Glutamatergic neuron (in vitro differentiated cells): ENCODE measurements at regions not wholly inside any gene's neighbourhood (a gene's known extent, or its start where the extent isn't known, plus 50 kb on each side); places are given as distances from the start of the nearest gene placed in this dataset.

Experiments
- DNase-seq: peaks from one replicate; pipeline ENCODE4 v3.0.0; 2022
- H3K27ac Mint-ChIP-seq: one replicate; pipeline ENCODE4 v1.8.0; 2020; ENCODE audit warnings: mild to moderate bottlenecking, mixed read lengths, inconsistent platforms; ENCODE audit not compliant: unreplicated experiment
- H3K27me3 Mint-ChIP-seq: one replicate; pipeline ENCODE4 v1.8.0; 2020; ENCODE audit warnings: mild to moderate bottlenecking, moderate library complexity, mixed read lengths, inconsistent platforms; ENCODE audit not compliant: unreplicated experiment
- H3K36me3 Mint-ChIP-seq: one replicate; pipeline ENCODE4 v1.8.0; 2020; ENCODE audit warnings: mild to moderate bottlenecking, mixed read lengths, inconsistent platforms; ENCODE audit not compliant: unreplicated experiment
- H3K4me1 Mint-ChIP-seq: one replicate; pipeline ENCODE4 v1.8.0; 2020; ENCODE audit warnings: mild to moderate bottlenecking, low read depth, mixed read lengths, inconsistent platforms; ENCODE audit not compliant: unreplicated experiment
- H3K4me3 Mint-ChIP-seq: one replicate; pipeline ENCODE4 v1.8.0; 2020; ENCODE audit warnings: mild to moderate bottlenecking, mixed read lengths, inconsistent platforms; ENCODE audit not compliant: unreplicated experiment
- H3K9me3 Mint-ChIP-seq: one replicate; pipeline ENCODE4 v1.8.0; 2020; ENCODE audit warnings: mild to moderate bottlenecking, moderate library complexity, mixed read lengths, inconsistent platforms; ENCODE audit not compliant: unreplicated experiment
- CTCF ChIP-seq: fragments of 200-600 bp; sonication (generic); IDR thresholded peaks from one replicate; pipeline ENCODE4 v1.5.0; 2021; ENCODE audit not compliant: partially characterized antibody, unreplicated experiment

- Mint-ChIP-seq H3K4me1 (peaks cover 16% of the 10 kb centered on the region), H3K4me3 (no peak overlapping the region), H3K9me3 (no peaks in the 10 kb centered on the region), H3K27me3 (peaks cover 3% of the 10 kb centered on the region), H3K36me3 (peaks cover 4% of the 10 kb centered on the region), H3K27ac (no peak overlapping the region)
- no peak for DNase-seq
- TF ChIP-seq CTCF = no peak
These were observed 77.3 kb upstream of the FZD7 start for GRCh38 chr2:201956361-201956760.

GRCh38 chr2:201957091-201957490 is 76.6 kb upstream of the FZD7 start:
- Mint-ChIP-seq H3K9me3 (no peaks in the 10 kb centered on the region), H3K4me1 (peaks cover 18% of the 10 kb centered on the region), H3K27me3 (peaks cover 3% of the 10 kb centered on the region), H3K36me3 (peaks cover 4% of the 10 kb centered on the region), H3K27ac (no peak overlapping the region), H3K4me3 (no peak overlapping the region)
- TF ChIP-seq CTCF = no peak
- DNase-seq = no peak

GRCh38 chr2:201959198-201959597 is 74.5 kb upstream of the FZD7 start:
- peaks cover 4% of the 10 kb centered on the region for H3K36me3 Mint-ChIP-seq
- H3K4me1 Mint-ChIP-seq = peaks cover 18% of the 10 kb centered on the region
- H3K9me3 Mint-ChIP-seq = no peaks in the 10 kb centered on the region
- TF ChIP-seq CTCF = no peak
- no peak overlapping the region for H3K27ac Mint-ChIP-seq
- H3K27me3 Mint-ChIP-seq = peaks cover 3% of the 10 kb centered on the region
- H3K4me3 Mint-ChIP-seq = no peak overlapping the region
- DNase-seq = no peak

- peaks cover 4% of the 10 kb centered on the region for H3K36me3 Mint-ChIP-seq
- DNase-seq = no peak
- peaks cover 3% of the 10 kb centered on the region for H3K27me3 Mint-ChIP-seq
- no peak overlapping the region for H3K27ac Mint-ChIP-seq
- TF ChIP-seq CTCF = no peak
- no peak overlapping the region for H3K4me3 Mint-ChIP-seq
- H3K9me3 Mint-ChIP-seq = no peaks in the 10 kb centered on the region
- peaks cover 19% of the 10 kb centered on the region for H3K4me1 Mint-ChIP-seq
These were observed 74.0 kb upstream of the FZD7 start for GRCh38 chr2:201959626-201960025.

GRCh38 chr2:201960305-201960704 is 73.3 kb upstream of the FZD7 start:
- no peak for TF ChIP-seq CTCF
- no peak overlapping the region for H3K4me3 Mint-ChIP-seq
- H3K9me3 Mint-ChIP-seq = no peaks in the 10 kb centered on the region
- H3K27me3 Mint-ChIP-seq = peaks cover 3% of the 10 kb centered on the region
- H3K36me3 Mint-ChIP-seq = peaks cover 4% of the 10 kb centered on the region
- peaks cover 19% of the 10 kb centered on the region for H3K4me1 Mint-ChIP-seq
- no peak for DNase-seq
- no peak overlapping the region for H3K27ac Mint-ChIP-seq
